ENCODE measurements at regions not wholly inside any gene's neighbourhood (a gene's known extent, or its start where the extent isn't known, plus 50 kb on each side); places are given as distances from the start of the nearest gene placed in this dataset.

DNA sequence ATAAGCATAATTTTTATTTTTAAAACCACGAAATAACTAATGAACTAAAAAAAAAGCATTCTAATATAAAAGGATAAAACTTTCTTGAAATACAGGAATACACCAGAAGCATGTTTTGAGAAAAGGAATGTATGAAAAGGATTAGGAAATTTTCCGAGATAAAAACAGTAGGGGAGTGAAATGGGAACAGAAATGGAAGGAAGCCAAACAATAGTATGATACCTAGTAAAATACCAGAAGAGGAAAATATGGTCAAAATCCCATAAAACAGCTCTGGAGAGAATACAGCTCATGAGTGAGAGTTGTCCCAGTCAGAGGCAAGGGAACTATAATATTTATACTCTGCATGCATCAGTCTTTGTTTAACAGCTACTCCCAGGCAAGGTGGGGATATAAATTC is 1016.2 kb downstream of the SLC6A15 start:
- TF ChIP-seq CTCF (IDR thresholded peaks at IDR 0.05) (no peak), EZH2 (IDR thresholded peaks at IDR 0.05) (no peak)

Measured in neural progenitor cell (in vitro differentiated cells).